Fibroblast of pulmonary artery (primary cell): ENCODE measurements at regions not wholly inside any gene's neighbourhood (a gene's known extent, or its start where the extent isn't known, plus 50 kb on each side); places are given as distances from the start of the nearest gene placed in this dataset.

Experiments used
- DNase-seq: peaks from one replicate; pipeline ENCODE4 v3.0.0-alpha.2; 2010; ENCODE audit warnings: low read depth
- H3K4me3 ChIP-seq: replicated peaks from 2 replicates; pipeline ENCODE4 v1.5.1; 2011; ENCODE audit warnings: low read depth, mild to moderate bottlenecking, control low read depth, low read length, moderate library complexity
- CTCF ChIP-seq: IDR thresholded peaks from 2 replicates; pipeline ENCODE4 v1.5.1; 2011; ENCODE audit warnings: mild to moderate bottlenecking, control low read depth, low read length, inconsistent platforms; ENCODE audit errors: missing control alignments

GRCh38 chrX:37904833-37905232 lies 57.5 kb upstream of the DYNLT3 start:
- no peak for DNase-seq
- no peak overlapping the region for H3K4me3 ChIP-seq
- no peak for TF ChIP-seq CTCF

- H3K4me3 ChIP-seq: peak overlapping the region; percentile 33
- DNase-seq: peak; percentile 8
- TF ChIP-seq CTCF: no peak
Measured at GRCh38 chrX:37905436-37906147, 58.2 kb upstream of the DYNLT3 start.

GRCh38 chrX:37906357-37906756 lies 59.0 kb upstream of the DYNLT3 start:
- no peak for DNase-seq
- no peak for TF ChIP-seq CTCF
- H3K4me3 ChIP-seq: peak overlapping the region; percentile 33

GRCh38 chrX:37910186-37910585 lies 62.8 kb upstream of the DYNLT3 start:
- no peak overlapping the region for H3K4me3 ChIP-seq
- no peak for DNase-seq
- no peak for TF ChIP-seq CTCF

GRCh38 chrX:37912304-37912703 lies 64.9 kb upstream of the DYNLT3 start:
- no peak overlapping the region for H3K4me3 ChIP-seq
- peak; percentile 2 for DNase-seq
- no peak for TF ChIP-seq CTCF

GRCh38 chrX:37912777-37913176 lies 65.4 kb upstream of the DYNLT3 start:
- no peak for TF ChIP-seq CTCF
- no peak for DNase-seq
- H3K4me3 ChIP-seq: no peak overlapping the region

GRCh38 chrX:37918168-37918567 lies 70.8 kb upstream of the DYNLT3 start:
- TF ChIP-seq CTCF: no peak
- DNase-seq: no peak
- no peak overlapping the region for H3K4me3 ChIP-seq
